C4-2B (cell line): ENCODE measurements at regions not wholly inside any gene's neighbourhood (a gene's known extent, or its start where the extent isn't known, plus 50 kb on each side); places are given as distances from the start of the nearest gene placed in this dataset.

Source experiments
- ZFX ChIP-seq: fragments of 450-650 bp; IDR thresholded peaks from 2 replicates; pipeline ENCODE4 v1.6.1; 2017
- TF ChIP-seq, protein P1 (sequence below): fragments of 450-650 bp; conservative IDR thresholded peaks from 2 replicates; pipeline ENCODE4 v1.5.1; 2017; ENCODE audit warnings: mild to moderate bottlenecking

DNA sequence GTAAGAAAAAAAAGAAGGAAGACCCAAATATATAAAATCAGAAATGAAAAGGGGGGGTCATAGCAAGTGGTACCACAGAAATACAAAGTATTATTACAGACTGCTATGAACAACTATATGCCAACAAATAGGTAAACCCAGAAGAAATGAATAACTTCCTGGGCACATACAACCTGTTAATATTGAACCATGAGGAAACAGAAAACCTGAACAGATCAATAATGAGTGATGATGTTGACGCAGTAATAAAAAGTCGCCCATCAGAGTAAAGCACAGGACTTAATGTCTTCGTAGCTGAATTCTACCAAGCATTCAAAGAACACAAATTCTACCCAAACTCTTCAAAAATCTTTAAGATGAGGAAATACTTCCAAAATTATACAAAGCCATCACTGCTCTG lies 921.6 kb upstream of the SEMA6D start:
- TF ChIP-seq, protein P1, sequence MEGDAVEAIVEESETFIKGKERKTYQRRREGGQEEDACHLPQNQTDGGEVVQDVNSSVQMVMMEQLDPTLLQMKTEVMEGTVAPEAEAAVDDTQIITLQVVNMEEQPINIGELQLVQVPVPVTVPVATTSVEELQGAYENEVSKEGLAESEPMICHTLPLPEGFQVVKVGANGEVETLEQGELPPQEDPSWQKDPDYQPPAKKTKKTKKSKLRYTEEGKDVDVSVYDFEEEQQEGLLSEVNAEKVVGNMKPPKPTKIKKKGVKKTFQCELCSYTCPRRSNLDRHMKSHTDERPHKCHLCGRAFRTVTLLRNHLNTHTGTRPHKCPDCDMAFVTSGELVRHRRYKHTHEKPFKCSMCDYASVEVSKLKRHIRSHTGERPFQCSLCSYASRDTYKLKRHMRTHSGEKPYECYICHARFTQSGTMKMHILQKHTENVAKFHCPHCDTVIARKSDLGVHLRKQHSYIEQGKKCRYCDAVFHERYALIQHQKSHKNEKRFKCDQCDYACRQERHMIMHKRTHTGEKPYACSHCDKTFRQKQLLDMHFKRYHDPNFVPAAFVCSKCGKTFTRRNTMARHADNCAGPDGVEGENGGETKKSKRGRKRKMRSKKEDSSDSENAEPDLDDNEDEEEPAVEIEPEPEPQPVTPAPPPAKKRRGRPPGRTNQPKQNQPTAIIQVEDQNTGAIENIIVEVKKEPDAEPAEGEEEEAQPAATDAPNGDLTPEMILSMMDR = no peak
- no peak for TF ChIP-seq ZFX
